Spinal cord (tissue), 9 donors: ENCODE measurements at regions not wholly inside any gene's neighbourhood (a gene's known extent, or its start where the extent isn't known, plus 50 kb on each side); places are given as distances from the start of the nearest gene placed in this dataset.
"Not testable (repeated sequence)": the region's sequence is repeated elsewhere in the genome, so short reads cannot be mapped to it uniquely, and the experiment has no call there.

ENCODE experiments used
- DNase-seq, 6 donors: peaks; one replicate each; pipeline versions ENCODE4 v3.0.0 to v3.0.0-alpha.2; 2013 to 2015; ENCODE audit warnings: low spot score in 6 of 6, low read depth in 4 of 6
- H3K27ac ChIP-seq: one replicate; pipeline ENCODE4 v1.5.1; 2013; ENCODE audit warnings: low read depth, low read length, control low read depth
- H3K27me3 ChIP-seq: one replicate; pipeline ENCODE4 v1.6.1; 2013; ENCODE audit warnings: low read length; ENCODE audit not compliant: control insufficient read depth, insufficient read depth
- H3K36me3 ChIP-seq: one replicate; pipeline ENCODE4 v1.6.1; 2013; ENCODE audit warnings: low read length; ENCODE audit not compliant: control insufficient read depth, insufficient read depth
- H3K4me1 ChIP-seq: one replicate; pipeline ENCODE4 v1.6.1; 2013; ENCODE audit warnings: low read length; ENCODE audit not compliant: control insufficient read depth, insufficient read depth
- H3K4me3 ChIP-seq: one replicate; pipeline ENCODE4 v1.5.1; 2013; ENCODE audit warnings: low read depth, low read length, control low read depth
- H3K9me3 ChIP-seq: one replicate; pipeline ENCODE4 v1.6.1; 2013; ENCODE audit warnings: low read length; ENCODE audit not compliant: control insufficient read depth, insufficient read depth
- WGBS: methylation state at CpG from one replicate; pipeline ENCODE4 v1.1.5; 2013; ENCODE audit warnings: missing lambda C conversion rate; ENCODE audit not compliant: insufficient coverage; 5-methylcytosine and 5-hydroxymethylcytosine counted together
- donor health status: healthy.

- H3K36me3 ChIP-seq, H3K4me1 ChIP-seq, H3K27me3 ChIP-seq, H3K27ac ChIP-seq, DNase-seq, H3K9me3 ChIP-seq, H3K4me3 ChIP-seq: not testable (repeated sequence)
- no CpG with 5 or more reads among the region's 2 CpGs for WGBS
Observed at GRCh38 chr9:104323967-104324694, 179.9 kb upstream of the OR13F1 start.

GRCh38 chr9:104326912-104327311 lies 177.2 kb upstream of the OR13F1 start:
- no peak for DNase-seq
- H3K4me3 ChIP-seq, result no peak overlapping the region
- no peak overlapping the region for H3K27ac ChIP-seq
- H3K36me3 ChIP-seq, result no peaks in the 10 kb centered on the region
- no CpG with 5 or more reads among the region's 2 CpGs for WGBS
- no peaks in the 10 kb centered on the region for H3K4me1 ChIP-seq
- H3K27me3 ChIP-seq, result no peaks in the 10 kb centered on the region
- no peaks in the 10 kb centered on the region for H3K9me3 ChIP-seq

DNA sequence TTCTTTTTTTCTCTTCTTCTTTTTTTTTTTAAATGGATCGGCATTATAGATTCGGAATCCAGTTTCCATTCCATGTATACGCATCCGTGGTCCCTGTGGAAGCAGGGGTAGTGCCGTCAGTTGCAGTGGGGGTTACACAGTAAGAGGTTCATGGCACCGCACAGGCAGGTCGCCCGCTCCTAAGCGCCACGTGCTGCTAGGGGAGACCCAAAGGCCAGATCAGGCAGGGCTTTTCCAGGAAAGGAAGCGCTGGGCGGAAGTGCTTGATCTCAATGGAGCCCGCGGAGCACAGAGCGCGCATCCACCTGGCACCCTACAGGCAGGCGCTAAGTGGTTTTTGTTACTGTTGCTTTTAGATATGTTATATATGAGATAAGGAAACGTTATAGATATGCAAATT lies 174.8 kb upstream of the OR13F1 start:
- DNase-seq, result no peak
- no peaks in the 10 kb centered on the region for H3K4me1 ChIP-seq
- WGBS, result 95% methylated on average over 16 of the region's 18 CpGs

DNA sequence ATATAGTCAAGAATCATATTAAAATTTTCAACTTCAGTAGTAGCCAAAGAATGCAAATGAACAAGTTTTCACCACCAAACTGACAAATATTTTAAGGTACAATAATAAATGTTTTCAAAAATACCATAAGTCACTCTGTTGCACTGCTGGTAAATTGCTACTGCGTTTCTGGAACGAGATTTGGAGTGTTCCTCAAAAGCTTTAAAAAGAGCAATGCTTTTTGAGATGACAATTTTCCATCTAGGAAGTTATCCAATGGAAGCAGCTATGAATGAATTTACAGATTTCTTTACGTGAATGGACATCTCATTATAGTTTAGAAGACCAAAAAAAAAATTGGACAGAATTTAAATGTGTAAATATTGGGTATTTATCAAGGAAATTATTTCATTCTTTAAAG lies 173.2 kb upstream of the OR13F1 start:
- H3K36me3 ChIP-seq, result no peaks in the 10 kb centered on the region
- no peak for DNase-seq
- no peaks in the 10 kb centered on the region for H3K9me3 ChIP-seq
- H3K4me3 ChIP-seq, result no peak overlapping the region
- no peaks in the 10 kb centered on the region for H3K27me3 ChIP-seq
- no peak overlapping the region for H3K27ac ChIP-seq
- WGBS, result no CpG with 5 or more reads among the region's 3 CpGs
- no peaks in the 10 kb centered on the region for H3K4me1 ChIP-seq

More for the DNA sequence above, 174.8 kb upstream of the OR13F1 start:
- Histone ChIP-seq H3K9me3 (no peaks in the 10 kb centered on the region), H3K27me3 (no peaks in the 10 kb centered on the region), H3K27ac (no peak overlapping the region), H3K4me3 (no peak overlapping the region), H3K36me3 (no peaks in the 10 kb centered on the region)

- DNase-seq, result no peak
- Histone ChIP-seq H3K4me3 (no peak overlapping the region), H3K27me3 (no peaks in the 10 kb centered on the region), H3K9me3 (no peaks in the 10 kb centered on the region), H3K36me3 (no peaks in the 10 kb centered on the region), H3K4me1 (no peaks in the 10 kb centered on the region), H3K27ac (no peak overlapping the region)
- WGBS, result 78% methylated on average over 2 of the region's 4 CpGs
Observed at GRCh38 chr9:104334549-104334948, 169.5 kb upstream of the OR13F1 start.

DNA sequence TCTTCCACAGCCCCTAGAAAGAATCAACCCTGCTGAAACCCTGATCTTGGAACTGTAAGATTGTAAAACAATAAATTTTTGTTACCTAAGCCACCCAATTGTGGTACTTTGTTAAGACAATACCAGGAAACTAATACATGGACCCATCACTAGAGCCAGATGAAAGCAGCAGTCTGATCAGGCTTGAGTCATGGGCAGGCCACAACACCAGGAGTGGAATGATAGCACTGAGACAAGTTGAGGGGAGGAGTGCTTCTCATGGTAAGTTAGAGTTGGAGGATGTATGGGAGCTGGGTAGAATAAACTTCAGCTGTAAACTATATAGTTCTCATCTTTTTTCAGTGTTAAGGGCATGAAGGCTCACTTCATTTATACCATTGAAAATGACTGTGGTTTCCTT lies 164.4 kb upstream of the OR13F1 start:
- Histone ChIP-seq H3K36me3 (no peaks in the 10 kb centered on the region), H3K9me3 (no peaks in the 10 kb centered on the region), H3K4me3 (no peak overlapping the region), H3K4me1 (no peaks in the 10 kb centered on the region), H3K27ac (no peak overlapping the region), H3K27me3 (no peaks in the 10 kb centered on the region)
- DNase-seq, result no peak

DNA sequence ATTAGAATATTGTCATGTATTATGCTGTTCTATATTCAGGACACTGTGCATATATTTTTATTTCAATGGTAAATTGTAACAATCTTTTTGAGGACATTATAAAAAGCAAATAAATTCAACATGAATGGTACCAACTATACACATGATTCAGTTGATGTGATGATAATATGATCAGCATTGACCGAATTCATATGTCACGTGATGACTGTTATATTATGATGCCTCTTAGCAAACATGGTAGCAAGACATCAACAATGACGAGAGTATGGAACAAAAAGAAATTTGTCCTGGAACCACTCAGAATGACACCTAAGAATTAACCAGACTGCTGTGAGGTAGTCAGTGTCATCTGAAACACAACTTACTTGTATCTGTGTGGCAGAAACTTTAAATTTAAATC lies 161.5 kb upstream of the OR13F1 start:
- no CpG with 5 or more reads among the region's 3 CpGs for WGBS
- no peaks in the 10 kb centered on the region for H3K4me1 ChIP-seq
- no peaks in the 10 kb centered on the region for H3K27me3 ChIP-seq
- no peak overlapping the region for H3K27ac ChIP-seq
- DNase-seq, result no peak
- no peaks in the 10 kb centered on the region for H3K36me3 ChIP-seq
- H3K4me3 ChIP-seq, result no peak overlapping the region
- no peaks in the 10 kb centered on the region for H3K9me3 ChIP-seq

- Histone ChIP-seq H3K36me3 (no peaks in the 10 kb centered on the region), H3K4me1 (no peaks in the 10 kb centered on the region), H3K27ac (no peak overlapping the region), H3K4me3 (no peak overlapping the region), H3K9me3 (no peaks in the 10 kb centered on the region), H3K27me3 (no peaks in the 10 kb centered on the region)
- WGBS, result no CpG with 5 or more reads among the region's 3 CpGs
- DNase-seq, result peak in 1 of 6 donors; percentile 18
Observed at GRCh38 chr9:104345061-104345460, 159.0 kb upstream of the OR13F1 start.

GRCh38 chr9:104350541-104350940 lies 153.5 kb upstream of the OR13F1 start:
- Histone ChIP-seq H3K27ac (no peak overlapping the region), H3K9me3 (no peaks in the 10 kb centered on the region), H3K36me3 (no peaks in the 10 kb centered on the region), H3K27me3 (no peaks in the 10 kb centered on the region), H3K4me1 (no peaks in the 10 kb centered on the region), H3K4me3 (no peak overlapping the region)
- 95% methylated on average over 3 of the region's 5 CpGs for WGBS
- peak in 2 of 6 donors; percentile 8 to 24 for DNase-seq

DNA sequence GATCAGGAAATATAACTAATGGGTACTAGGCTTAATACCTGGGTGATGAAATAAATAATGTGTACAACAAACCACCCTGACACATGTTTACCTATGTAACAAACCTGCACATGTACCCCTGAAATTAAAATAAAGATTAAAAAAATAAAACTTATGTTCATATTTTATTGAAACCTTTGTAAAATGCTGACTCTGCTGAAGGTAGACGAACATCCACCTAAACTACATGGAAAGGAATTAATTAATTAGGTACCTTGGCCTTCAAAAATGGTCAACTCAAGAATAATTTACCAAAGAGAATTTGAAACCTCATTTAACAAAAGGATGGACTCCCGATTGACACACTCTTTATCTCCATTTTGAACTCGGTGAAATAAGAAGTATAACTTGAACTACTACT lies 152.3 kb upstream of the OR13F1 start:
- Histone ChIP-seq H3K27me3 (no peaks in the 10 kb centered on the region), H3K4me1 (no peaks in the 10 kb centered on the region), H3K36me3 (no peaks in the 10 kb centered on the region), H3K27ac (no peak overlapping the region), H3K4me3 (no peak overlapping the region), H3K9me3 (no peaks in the 10 kb centered on the region)
- no CpG with 5 or more reads among the region's 3 CpGs for WGBS
- DNase-seq, result no peak
